GM21723 (cell line): ENCODE measurements at regions not wholly inside any gene's neighbourhood (a gene's known extent, or its start where the extent isn't known, plus 50 kb on each side); places are given as distances from the start of the nearest gene placed in this dataset.

ENCODE experiments used
- ATAC-seq: cut with Tn5 transposase; IDR thresholded peaks from one replicate; pipeline ENCODE4 v1.9.1; 2021; ENCODE audit warnings: mild to moderate bottlenecking, moderate library complexity; ENCODE audit not compliant: unreplicated experiment

GRCh38 chr9:12930906-12931305 is 156.1 kb downstream of the LURAP1L start:
- no peak for ATAC-seq

GRCh38 chr9:12933957-12934356 is 159.1 kb downstream of the LURAP1L start:
- ATAC-seq: no peak

- ATAC-seq: no peak
These were observed 159.9 kb downstream of the LURAP1L start for GRCh38 chr9:12934545-12935272.

- ATAC-seq: no peak
These were observed 160.9 kb downstream of the LURAP1L start for GRCh38 chr9:12935714-12936113.

- ATAC-seq: no peak
These were observed 179.6 kb downstream of the LURAP1L start for GRCh38 chr9:12954441-12954840.

GRCh38 chr9:12955510-12956163 is 180.8 kb downstream of the LURAP1L start:
- no peak for ATAC-seq

- no peak for ATAC-seq
These were observed 181.4 kb downstream of the LURAP1L start for GRCh38 chr9:12956261-12956660.

- ATAC-seq: no peak
These were observed 182.0 kb downstream of the LURAP1L start for GRCh38 chr9:12956805-12957204.

GRCh38 chr9:12958279-12958678 is 183.5 kb downstream of the LURAP1L start:
- ATAC-seq: no peak

- no peak for ATAC-seq
These were observed 183.9 kb downstream of the LURAP1L start for GRCh38 chr9:12958708-12959107.

- no peak for ATAC-seq
These were observed 186.5 kb downstream of the LURAP1L start for GRCh38 chr9:12961276-12961809.

GRCh38 chr9:12963537-12963936 is 188.7 kb downstream of the LURAP1L start:
- no peak for ATAC-seq

- no peak for ATAC-seq
These were observed 189.5 kb downstream of the LURAP1L start for GRCh38 chr9:12964271-12964670.

GRCh38 chr9:12965303-12965702 is 190.5 kb downstream of the LURAP1L start:
- no peak for ATAC-seq

- ATAC-seq: no peak
These were observed 193.3 kb downstream of the LURAP1L start for GRCh38 chr9:12968093-12968492.

- ATAC-seq: no peak
These were observed 198.1 kb downstream of the LURAP1L start for GRCh38 chr9:12972608-12973589.

GRCh38 chr9:12973710-12974109 is 198.9 kb downstream of the LURAP1L start:
- ATAC-seq: no peak

- no peak for ATAC-seq
These were observed 199.9 kb downstream of the LURAP1L start for GRCh38 chr9:12974671-12975070.

GRCh38 chr9:12975496-12975895 is 200.7 kb downstream of the LURAP1L start:
- no peak for ATAC-seq

GRCh38 chr9:12980085-12980851 is 205.4 kb downstream of the LURAP1L start:
- ATAC-seq: no peak
